ENCODE measurements at regions not wholly inside any gene's neighbourhood (a gene's known extent, or its start where the extent isn't known, plus 50 kb on each side); places are given as distances from the start of the nearest gene placed in this dataset.

GRCh38 chr3:153880493-153880892 lies 240.7 kb upstream of the ARHGEF26 start:
- H3K4me3 ChIP-seq (replicated peaks in 1 of 3; ENCODE audit: insufficient read depth in 1 of 3, low read depth in 1 of 3, low read length in 3 of 3) = no peak overlapping the region
- no TSS peak for BruUV-seq (replicated peaks)
- H3K4me2 ChIP-seq (ENCODE audit: insufficient read depth, low read length) = no peak overlapping the region
- no peaks in the 10 kb centered on the region for H3K36me3 ChIP-seq (ENCODE audit: control insufficient read depth in 2 of 2, extremely low read depth in 1 of 2, insufficient read depth in 2 of 2, low read length in 2 of 2)
- CTCF ChIA-PET = no interaction called here
- H2AFZ ChIP-seq (ENCODE audit: low read depth, low read length) = no peak overlapping the region
- no peaks in the 10 kb centered on the region for H3K9me3 ChIP-seq (replicated peaks; ENCODE audit: control insufficient read depth, insufficient read depth, low read length)
- no peaks in the 10 kb centered on the region for H3K9me1 ChIP-seq (replicated peaks; ENCODE audit: control insufficient read depth, extremely low read depth, insufficient read depth, low read length)
- H3K27ac ChIP-seq (ENCODE audit: insufficient read depth, low read depth, low read length) = no peak overlapping the region
- no peaks in the 10 kb centered on the region for H3K27me3 ChIP-seq (ENCODE audit: control insufficient read depth in 2 of 2, insufficient read depth in 2 of 2, low read length in 2 of 2)
- dilution Hi-C loops (cut with MboI; ENCODE audit: extremely low pct_ligation_motif_present, low sequenced_read_pairs) (no loop called here), intact Hi-C loops (cut with micrococcal nuclease) (no loop called here)
- no peak for FAIRE-seq
- no peaks in the 10 kb centered on the region for H4K20me1 ChIP-seq (replicated peaks; ENCODE audit: control insufficient read depth, extremely low read depth, insufficient read depth, low read length)
- no peaks in the 10 kb centered on the region for H3K79me2 ChIP-seq (ENCODE audit: control insufficient read depth, insufficient read depth, low read length)
- no peak for DNase-seq (ENCODE audit: low read depth, low spot score)
- TF ChIP-seq EZH2 (IDR thresholded peaks at IDR 0.05; ENCODE audit: borderline replicate concordance, low read depth, low read length, severe bottlenecking) = no peak
- POLR2A ChIA-PET = no interaction called here
- H3K9ac ChIP-seq (replicated peaks; ENCODE audit: extremely low read depth, insufficient read depth, low read length) = no peak overlapping the region
- H3K4me1 ChIP-seq (ENCODE audit: control insufficient read depth, extremely low read depth, insufficient read depth, low read length) = no peaks in the 10 kb centered on the region

GRCh38 chr3:153881201-153881600 lies 240.0 kb upstream of the ARHGEF26 start:
- no peaks in the 10 kb centered on the region for H3K9me1 ChIP-seq (replicated peaks; ENCODE audit: control insufficient read depth, extremely low read depth, insufficient read depth, low read length)
- BruUV-seq (replicated peaks) = no TSS peak
- CTCF ChIA-PET = no interaction called here
- no peak for TF ChIP-seq JUN (IDR thresholded peaks at IDR 0.05; ENCODE audit: borderline replicate concordance, insufficient read depth, insufficient read length, low read depth)
- TF ChIP-seq CTCF (IDR thresholded peaks at IDR 0.05; ENCODE audit: extremely low read depth in 1 of 2, insufficient read depth in 1 of 2, low read depth in 1 of 2, low read length in 2 of 2) = no peak
- TF ChIP-seq GATA2 (IDR thresholded peaks at IDR 0.05; ENCODE audit: insufficient read depth, insufficient read length, low read depth, low read length) = no peak
- no peak for TF ChIP-seq POLR2A (IDR thresholded peaks at IDR 0.05; ENCODE audit: low read depth, low read length)
- no peak for TF ChIP-seq EZH2 (IDR thresholded peaks at IDR 0.05; ENCODE audit: borderline replicate concordance, low read depth, low read length, severe bottlenecking)
- H3K27me3 ChIP-seq (ENCODE audit: control insufficient read depth in 2 of 2, insufficient read depth in 2 of 2, low read length in 2 of 2) = no peaks in the 10 kb centered on the region
- DNase-seq (ENCODE audit: low read depth, low spot score) (no peak), FAIRE-seq (no peak)
- H3K36me3 ChIP-seq (ENCODE audit: control insufficient read depth in 2 of 2, extremely low read depth in 1 of 2, insufficient read depth in 2 of 2, low read length in 2 of 2) = no peaks in the 10 kb centered on the region
- no peaks in the 10 kb centered on the region for H3K9me3 ChIP-seq (replicated peaks; ENCODE audit: control insufficient read depth, insufficient read depth, low read length)
- no peaks in the 10 kb centered on the region for H3K4me1 ChIP-seq (ENCODE audit: control insufficient read depth, extremely low read depth, insufficient read depth, low read length)
- no peaks in the 10 kb centered on the region for H4K20me1 ChIP-seq (replicated peaks; ENCODE audit: control insufficient read depth, extremely low read depth, insufficient read depth, low read length)
- no peak overlapping the region for H3K4me2 ChIP-seq (ENCODE audit: insufficient read depth, low read length)
- dilution Hi-C loops (cut with MboI; ENCODE audit: extremely low pct_ligation_motif_present, low sequenced_read_pairs) = no loop called here
- intact Hi-C loops (cut with micrococcal nuclease) = no loop called here
- H3K9ac ChIP-seq (replicated peaks; ENCODE audit: extremely low read depth, insufficient read depth, low read length) = no peak overlapping the region
- no peak overlapping the region for H3K27ac ChIP-seq (ENCODE audit: insufficient read depth, low read depth, low read length)
- H3K79me2 ChIP-seq (ENCODE audit: control insufficient read depth, insufficient read depth, low read length) = no peaks in the 10 kb centered on the region
- POLR2A ChIA-PET = no interaction called here
- H2AFZ ChIP-seq (ENCODE audit: low read depth, low read length) = no peak overlapping the region
- H3K4me3 ChIP-seq (replicated peaks in 1 of 3; ENCODE audit: insufficient read depth in 1 of 3, low read depth in 1 of 3, low read length in 3 of 3) = no peak overlapping the region
